GM12878 (cell line): ENCODE measurements at regions not wholly inside any gene's neighbourhood (a gene's known extent, or its start where the extent isn't known, plus 50 kb on each side); places are given as distances from the start of the nearest gene placed in this dataset.

Experiments
- ATAC-seq: fragments of 200-7000 bp; cut with Tn5 transposase; 3 replicates; pipeline ENCODE4 v1.9.1; 2020; ENCODE audit warnings: mild to moderate bottlenecking, moderate library complexity
- BruUV-seq: library from RNA; stranded (reverse); fragments of 400-500 nt; replicated peaks from 2 replicates; lab custom pipeline; 2021; lab: Mats Ljungman, UMichigan
- CTCF ChIA-PET: fragments of 300-600 bp; sonication (Branson Sonifier 250); formaldehyde crosslinking; extraction: SDS; loops from one replicate; lab custom pipeline; 2021; ENCODE audit warnings: inconsistent platforms; lab: Yijun Ruan, JAX
- POLR2A ChIA-PET: fragments of 350-600 bp; formaldehyde crosslinking; extraction: SDS; loops from one replicate; lab custom pipeline; 2021; ENCODE audit warnings: inconsistent platforms; lab: Charles Lee
- RAD21 ChIA-PET: fragments of 300-600 bp; sonication (Branson Sonifier 250); formaldehyde crosslinking; loops from one replicate; lab custom pipeline; 2023; ENCODE audit warnings: antibody characterized with exemption; ENCODE audit not compliant: unreplicated experiment; lab: Charles Lee
- SMC1A ChIA-PET: fragments of 300-600 bp; sonication (Branson Sonifier 250); formaldehyde crosslinking; loops from one replicate; lab custom pipeline; 2023; ENCODE audit not compliant: unreplicated experiment, uncharacterized antibody; lab: Charles Lee
- DNase-seq: peaks from one replicate; pipeline ENCODE4 v3.0.0-alpha.2; 2011; ENCODE audit warnings: low read depth, low spot score
- FAIRE-seq: peaks from 3 replicates; lab custom pipeline; 2011; peaks lifted over from hg19 to GRCh38; lab: Jason Lieb, UNC
- H2AFZ ChIP-seq: 2 replicates; pipeline ENCODE4 v1.6.0; 2011; ENCODE audit warnings: low read depth, low read length, control low read depth; ENCODE audit not compliant: control insufficient read depth
- H3K27ac ChIP-seq: 2 replicates; pipeline ENCODE4 v1.5.1; 2011; ENCODE audit warnings: control low read depth; ENCODE audit not compliant: control insufficient read depth, insufficient read depth
- H3K27me3 ChIP-seq, 2 experiments: replicated peaks in 1 of 2; 2 replicates each; pipeline versions ENCODE4 v1.6.0 to v1.6.1; 2011; ENCODE audit warnings: low read length in 1 of 2; ENCODE audit not compliant: control insufficient read depth in 2 of 2, insufficient read depth in 2 of 2
- H3K36me3 ChIP-seq, 2 experiments: 2 replicates each; pipeline ENCODE4 v1.5.1; 2011; ENCODE audit warnings: low read length in 1 of 2; ENCODE audit not compliant: control insufficient read depth in 2 of 2, insufficient read depth in 2 of 2
- H3K4me1 ChIP-seq: 2 replicates; pipeline ENCODE4 v1.6.1; 2011; ENCODE audit warnings: mild to moderate bottlenecking, low read length, moderate library complexity, mixed read lengths; ENCODE audit not compliant: control insufficient read depth, insufficient read depth
- H3K4me2 ChIP-seq: 2 replicates; pipeline ENCODE4 v1.6.0; 2011; ENCODE audit warnings: control low read depth; ENCODE audit not compliant: control insufficient read depth, insufficient read depth
- H3K4me3 ChIP-seq: fragments of 200-600 bp; sonication (generic); 2 replicates; pipeline ENCODE4 v1.5.1; 2016
- H3K79me2 ChIP-seq: 2 replicates; pipeline ENCODE4 v1.6.0; 2011; ENCODE audit warnings: low read length; ENCODE audit not compliant: control insufficient read depth, insufficient read depth
- H3K9ac ChIP-seq: 2 replicates; pipeline ENCODE4 v1.8.0; 2011; ENCODE audit warnings: low read length, control low read depth, mixed read lengths; ENCODE audit not compliant: control insufficient read depth, insufficient read depth
- H3K9me3 ChIP-seq: replicated peaks from 3 replicates; pipeline ENCODE4 v1.5.1; 2011; ENCODE audit warnings: mild to moderate bottlenecking, low read length; ENCODE audit not compliant: control insufficient read depth, insufficient read depth
- H4K20me1 ChIP-seq: 2 replicates; pipeline ENCODE4 v1.6.0; 2011; ENCODE audit not compliant: control insufficient read depth, insufficient read depth
- CBFB ChIP-seq: IDR thresholded peaks from 2 replicates; pipeline ENCODE4 v1.6.1; 2016; ENCODE audit warnings: antibody characterized with exemption, low read depth
- EED ChIP-seq: sonication (generic); IDR thresholded peaks from 2 replicates; pipeline ENCODE4 v1.6.1; 2016; ENCODE audit warnings: antibody characterized with exemption, low read depth
- LARP7 ChIP-seq: fragments of 450-650 bp; IDR thresholded peaks from 2 replicates; pipeline ENCODE4 v1.6.1; 2017; ENCODE audit warnings: mild to moderate bottlenecking
- MEF2A ChIP-seq: IDR thresholded peaks from 2 replicates; pipeline ENCODE4 v1.6.1; 2011; ENCODE audit warnings: low read depth, mild to moderate bottlenecking, low read length, moderate library complexity; ENCODE audit not compliant: insufficient read depth
- NR2C2 ChIP-seq: IDR thresholded peaks from 2 replicates; pipeline ENCODE4 v1.6.1; 2011; ENCODE audit warnings: borderline replicate concordance, low read depth; ENCODE audit not compliant: control insufficient read depth, insufficient read length
- PAX5 ChIP-seq: IDR thresholded peaks from 2 replicates; pipeline ENCODE4 v1.6.1; 2011; ENCODE audit warnings: low read depth, low read length, borderline replicate concordance
- POLR2AphosphoS2 ChIP-seq: IDR thresholded peaks from 2 replicates; pipeline ENCODE4 v1.6.1; 2011; ENCODE audit warnings: low read depth, mild to moderate bottlenecking, low read length, improper control_type of control experiment, moderate library complexity
- RCOR1 ChIP-seq: conservative IDR thresholded peaks from 2 replicates; pipeline ENCODE4 v1.6.1; 2012; ENCODE audit warnings: low read depth, low read length, improper control_type of control experiment
- RFX5 ChIP-seq: IDR thresholded peaks from 2 replicates; pipeline ENCODE4 v1.6.1; 2011; ENCODE audit warnings: low read depth, low read length, improper control_type of control experiment
- YY1 ChIP-seq: IDR thresholded peaks from 2 replicates; pipeline ENCODE4 v1.6.1; 2011; ENCODE audit warnings: low read depth, mild to moderate bottlenecking, low read length
- ZNF24 ChIP-seq: fragments of 450-650 bp; IDR thresholded peaks from 2 replicates; pipeline ENCODE4 v1.6.1; 2017; ENCODE audit warnings: antibody characterized with exemption, mild to moderate bottlenecking
- in situ Hi-C: fragments of 300-500 bp; cut with MboI; formaldehyde crosslinking; loops from 9 replicates; pipeline ENCODE4 v1.14.3; 2018; ENCODE audit warnings: mixed read lengths
- intact Hi-C: fragments of 100-400 bp; cut with micrococcal nuclease; formaldehyde crosslinking; loops from one replicate; pipeline ENCODE4 v1.14.2; 2022; ENCODE audit not compliant: unreplicated experiment

DNA sequence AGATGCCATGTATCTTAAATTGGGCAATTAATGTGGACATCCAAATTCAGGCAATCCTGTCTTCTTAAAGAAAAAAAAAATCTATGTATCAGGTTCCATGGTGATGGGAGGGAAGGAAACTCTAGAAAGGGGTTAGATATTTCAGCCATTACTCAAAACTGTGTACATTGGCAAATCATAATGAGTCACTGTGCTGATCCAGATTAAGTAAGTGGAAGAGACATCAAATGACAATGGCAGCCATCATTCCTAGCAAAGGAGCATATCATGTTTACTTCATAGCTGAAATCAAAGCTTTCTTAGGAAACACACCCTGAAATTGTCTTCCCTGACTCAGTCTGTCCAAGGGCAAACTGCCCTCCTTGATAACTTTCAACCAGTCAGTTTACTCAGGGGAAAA lies 713.3 kb upstream of the GBE1 start (continued):
- TF ChIP-seq CBFB (no peak), YY1 (no peak), EED (no peak), PAX5 (no peak), RFX5 (no peak), LARP7 (no peak)

GRCh38 chr3:82473864-82474541 lies 712.6 kb upstream of the GBE1 start:
- RAD21 ChIA-PET, result no interaction called here
- no peaks in the 10 kb centered on the region for H3K79me2 ChIP-seq
- TF ChIP-seq NR2C2, result no peak
- TF ChIP-seq ZNF24, result no peak
- no peak for TF ChIP-seq POLR2AphosphoS2
- TF ChIP-seq RCOR1, result no peak
- TF ChIP-seq MEF2A, result no peak
- TF ChIP-seq, all 136 proteins: peak for 0
- intact Hi-C loops (no loop called here), in situ Hi-C loops (no loop called here)
- CTCF ChIA-PET, result no interaction called here
- POLR2A ChIA-PET, result no interaction called here
- no peaks in the 10 kb centered on the region for H3K9me3 ChIP-seq
- no peaks in the 10 kb centered on the region for H3K36me3 ChIP-seq
- FAIRE-seq, result no peak
- H3K9ac ChIP-seq, result no peak overlapping the region
- no peak overlapping the region for H3K4me2 ChIP-seq
- H3K27me3 ChIP-seq, result no peaks in the 10 kb centered on the region
- BruUV-seq, result no TSS peak
- no peak overlapping the region for H2AFZ ChIP-seq
- H3K27ac ChIP-seq, result no peak overlapping the region
- DNase-seq, result no peak
- SMC1A ChIA-PET, result interaction anchor here (1.3 kb wide), 1 partner anchor 12 kb away, joined by 3 read pairs; no protein-coding TSS in a partner anchor
- H3K4me1 ChIP-seq, result no peaks in the 10 kb centered on the region
- ATAC-seq, result no peak
- H4K20me1 ChIP-seq, result no peaks in the 10 kb centered on the region
- H3K4me3 ChIP-seq, result no peak overlapping the region
